Peyer's patch (tissue), 4 donors: ENCODE measurements at regions not wholly inside any gene's neighbourhood (a gene's known extent, or its start where the extent isn't known, plus 50 kb on each side); places are given as distances from the start of the nearest gene placed in this dataset.

Experiments used
- DNase-seq, 3 donors: peaks; one replicate each; pipeline ENCODE4 v3.0.0-alpha.2; 2017 to 2019
- H3K27ac ChIP-seq, 4 donors: fragments of 200-600 bp; sonication (generic); one replicate each; pipeline ENCODE4 v1.5.1; 2016 to 2019
- H3K27me3 ChIP-seq, 2 donors: fragments of 200-600 bp; sonication (generic); one replicate each; pipeline ENCODE4 v1.5.1; 2019
- H3K36me3 ChIP-seq, 3 donors: fragments of 200-600 bp; sonication (generic); one replicate each; pipeline ENCODE4 v1.5.1; 2016 to 2019
- H3K4me1 ChIP-seq, 4 donors: fragments of 200-600 bp; sonication (generic); one replicate each; pipeline ENCODE4 v1.5.1; 2016 to 2019
- H3K4me3 ChIP-seq, 4 donors: fragments of 200-600 bp; sonication (generic); 1 replicate in 3 of 4; 2 replicates in 1 of 4; pipeline ENCODE4 v1.5.1; 2016 to 2019; ENCODE audit warnings: mild to moderate bottlenecking in 1 of 4
- H3K9me3 ChIP-seq, 4 donors: fragments of 200-600 bp; sonication (generic); one replicate each; pipeline ENCODE4 v1.5.1; 2016 to 2019; ENCODE audit warnings: mild to moderate bottlenecking in 1 of 4
- CTCF ChIP-seq, 6 experiments: fragments of 450-650 bp in 4 of 6; fragments of 200-600 bp in 2 of 6; sonication (generic) in 1 of 6; IDR thresholded peaks; one replicate each; pipeline ENCODE4 v1.5.1; 2017 to 2019; ENCODE audit warnings: antibody characterized with exemption in 6 of 6, mild to moderate bottlenecking in 3 of 6, moderate library complexity in 1 of 6
- POLR2A ChIP-seq, 2 donors: fragments of 450-650 bp; IDR thresholded peaks; one replicate each; pipeline ENCODE4 v1.5.1; 2017; ENCODE audit warnings: antibody characterized with exemption in 2 of 2, mild to moderate bottlenecking in 2 of 2, moderate library complexity in 2 of 2

GRCh38 chr14:84859116-84859515 is 670.8 kb upstream of the FLRT2 start:
- Histone ChIP-seq H3K4me1 (no peaks in the 10 kb centered on the region), H3K36me3 (no peaks in the 10 kb centered on the region), H3K9me3 (no peaks in the 10 kb centered on the region), H3K27ac (no peak overlapping the region), H3K4me3 (no peak overlapping the region), H3K27me3 (no peaks in the 10 kb centered on the region)
- no peak for DNase-seq
- TF ChIP-seq POLR2A (IDR thresholded peaks at IDR 0.05) (no peak), CTCF (IDR thresholded peaks at IDR 0.05) (no peak)

- Histone ChIP-seq H3K36me3 (no peaks in the 10 kb centered on the region), H3K27me3 (no peaks in the 10 kb centered on the region), H3K4me3 (no peak overlapping the region), H3K27ac (no peak overlapping the region), H3K9me3 (no peaks in the 10 kb centered on the region), H3K4me1 (no peaks in the 10 kb centered on the region)
- TF ChIP-seq CTCF (IDR thresholded peaks at IDR 0.05) = no peak
- TF ChIP-seq POLR2A (IDR thresholded peaks at IDR 0.05) = no peak
- no peak for DNase-seq
Observed at GRCh38 chr14:84864548-84865271, 665.2 kb upstream of the FLRT2 start.

- DNase-seq = no peak
- H3K27me3 ChIP-seq = no peaks in the 10 kb centered on the region
- no peak overlapping the region for H3K4me3 ChIP-seq
- no peak overlapping the region for H3K27ac ChIP-seq
- H3K4me1 ChIP-seq = no peaks in the 10 kb centered on the region
- H3K36me3 ChIP-seq = no peaks in the 10 kb centered on the region
- TF ChIP-seq POLR2A (IDR thresholded peaks at IDR 0.05) = no peak
- no peak for TF ChIP-seq CTCF (IDR thresholded peaks at IDR 0.05)
- H3K9me3 ChIP-seq = no peaks in the 10 kb centered on the region
Observed at GRCh38 chr14:84871734-84872133, 658.2 kb upstream of the FLRT2 start.

- Histone ChIP-seq H3K36me3 (no peaks in the 10 kb centered on the region), H3K9me3 (no peaks in the 10 kb centered on the region), H3K4me3 (no peak overlapping the region), H3K27me3 (no peaks in the 10 kb centered on the region), H3K27ac (no peak overlapping the region), H3K4me1 (no peaks in the 10 kb centered on the region)
- TF ChIP-seq CTCF (IDR thresholded peaks at IDR 0.05) = no peak
- TF ChIP-seq POLR2A (IDR thresholded peaks at IDR 0.05) = no peak
- no peak for DNase-seq
Observed at GRCh38 chr14:84874436-84874835, 655.5 kb upstream of the FLRT2 start.

GRCh38 chr14:84877061-84877460 is 652.9 kb upstream of the FLRT2 start:
- no peak overlapping the region for H3K4me3 ChIP-seq
- no peaks in the 10 kb centered on the region for H3K36me3 ChIP-seq
- TF ChIP-seq CTCF (IDR thresholded peaks at IDR 0.05) = no peak
- no peak for TF ChIP-seq POLR2A (IDR thresholded peaks at IDR 0.05)
- no peak overlapping the region for H3K27ac ChIP-seq
- no peaks in the 10 kb centered on the region for H3K4me1 ChIP-seq
- DNase-seq = no peak
- H3K9me3 ChIP-seq = no peaks in the 10 kb centered on the region
- H3K27me3 ChIP-seq = no peaks in the 10 kb centered on the region

- no peak for TF ChIP-seq CTCF (IDR thresholded peaks at IDR 0.05)
- no peak for TF ChIP-seq POLR2A (IDR thresholded peaks at IDR 0.05)
- Histone ChIP-seq H3K27ac (no peak overlapping the region), H3K9me3 (peaks cover 0 to 4% (median 0%) of the 10 kb centered on the region in 4 donors), H3K36me3 (no peaks in the 10 kb centered on the region), H3K27me3 (no peaks in the 10 kb centered on the region), H3K4me3 (no peak overlapping the region), H3K4me1 (no peaks in the 10 kb centered on the region)
- DNase-seq = no peak
Observed at GRCh38 chr14:84882830-84883229, 647.1 kb upstream of the FLRT2 start.
